A549 (cell line): ENCODE measurements at regions not wholly inside any gene's neighbourhood (a gene's known extent, or its start where the extent isn't known, plus 50 kb on each side); places are given as distances from the start of the nearest gene placed in this dataset.

Source experiments
- CHD4 ChIP-seq: fragments of 200-600 bp; sonication (generic); IDR thresholded peaks from 2 replicates; pipeline ENCODE4 v1.6.1; 2016; ENCODE audit warnings: antibody characterized with exemption, mild to moderate bottlenecking, borderline replicate concordance
- CTCF ChIP-seq: fragments of >200 bp; sonication (Bioruptor Twin); formaldehyde crosslinking; IDR thresholded peaks from 3 replicates; pipeline ENCODE4 v1.5.1; 2016
- NR3C1 ChIP-seq: fragments of >200 bp; sonication (Bioruptor Twin); formaldehyde crosslinking; IDR thresholded peaks from 3 replicates; pipeline ENCODE4 v1.6.1; 2017

GRCh38 chr18:67818432-67818831, 301.9 kb upstream of the DSEL start:
- TF ChIP-seq CTCF (no peak), NR3C1 (no peak), CHD4 (no peak)
